ELR (cell line): ENCODE measurements at regions not wholly inside any gene's neighbourhood (a gene's known extent, or its start where the extent isn't known, plus 50 kb on each side); places are given as distances from the start of the nearest gene placed in this dataset.
A peak's percentile ranks its signal among the peaks of the same experiment; 100 is the strongest.

Experiments used
- DNase-seq: peaks from one replicate; pipeline ENCODE4 v3.0.0-alpha.2; 2015; ENCODE audit warnings: low read depth

- DNase-seq = no peak
Observed at GRCh38 chr5:125203912-125204311, 457.5 kb upstream of the ZNF608 start.

DNA sequence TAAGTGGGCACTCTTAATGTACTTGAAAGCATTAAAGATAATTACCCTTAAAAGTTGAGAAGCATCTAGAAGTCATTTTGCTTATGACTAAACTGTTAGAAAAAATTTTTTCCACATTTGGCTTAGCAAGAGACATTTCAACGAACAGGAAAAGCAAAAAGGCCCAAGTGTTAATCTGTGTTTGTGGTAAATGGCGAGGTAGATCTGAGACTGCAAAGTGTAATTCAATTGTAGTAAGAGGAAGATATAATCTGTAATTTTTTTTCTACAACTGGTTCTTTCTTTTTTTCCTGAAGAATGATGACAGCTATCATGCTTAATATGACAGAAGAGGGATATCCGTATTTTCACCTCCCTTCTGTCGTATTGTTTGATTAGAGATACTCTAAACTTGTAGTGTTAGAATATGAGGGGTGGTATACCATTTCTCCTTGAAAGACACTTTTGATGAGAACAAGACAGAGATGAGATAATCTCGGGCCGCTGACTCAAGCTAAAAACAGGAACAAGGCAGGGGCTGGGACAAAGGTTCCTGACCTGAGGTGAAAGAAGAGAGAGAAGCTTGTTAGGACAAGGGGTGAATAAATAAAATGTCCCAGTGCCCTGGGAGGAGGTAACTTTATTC lies 459.3 kb upstream of the ZNF608 start:
- no peak for DNase-seq

GRCh38 chr5:125207856-125208255 lies 461.4 kb upstream of the ZNF608 start:
- DNase-seq = no peak

GRCh38 chr5:125209650-125210049 lies 463.2 kb upstream of the ZNF608 start:
- DNase-seq = no peak

DNA sequence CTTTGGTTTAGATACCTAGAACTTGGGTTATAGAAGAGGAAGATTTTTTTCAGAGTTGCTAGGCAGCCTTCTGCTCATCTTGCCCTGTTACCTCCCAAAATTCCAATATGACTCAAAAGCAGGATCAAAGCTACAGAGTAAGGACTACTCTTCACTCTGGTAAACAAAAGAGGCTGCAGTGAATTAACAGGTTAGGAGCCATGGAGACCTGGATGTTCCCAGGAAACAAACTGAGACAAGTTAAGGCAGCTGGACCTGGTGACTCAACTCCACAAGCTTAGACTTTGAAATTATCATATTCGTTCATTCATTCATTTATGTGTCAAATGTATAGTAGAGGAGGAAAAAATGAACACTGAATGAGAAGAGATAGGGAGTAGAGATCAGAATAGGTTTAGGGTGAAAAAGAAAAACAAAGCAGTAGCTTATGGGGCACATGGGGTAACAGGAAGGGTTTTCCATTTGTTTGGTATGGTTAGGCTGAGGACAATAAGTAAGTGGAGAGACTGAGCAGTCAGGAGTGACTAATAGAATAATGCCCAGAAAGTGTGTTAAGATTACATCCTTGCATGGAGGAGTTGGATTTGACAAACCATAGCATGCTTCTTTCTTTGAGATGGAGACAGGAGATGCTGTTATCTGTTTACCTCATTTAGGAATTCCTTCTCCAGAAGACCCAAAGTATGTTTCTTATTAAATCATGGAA lies 464.0 kb upstream of the ZNF608 start:
- no peak for DNase-seq

GRCh38 chr5:125214080-125214479 lies 467.6 kb upstream of the ZNF608 start:
- DNase-seq = no peak

DNA sequence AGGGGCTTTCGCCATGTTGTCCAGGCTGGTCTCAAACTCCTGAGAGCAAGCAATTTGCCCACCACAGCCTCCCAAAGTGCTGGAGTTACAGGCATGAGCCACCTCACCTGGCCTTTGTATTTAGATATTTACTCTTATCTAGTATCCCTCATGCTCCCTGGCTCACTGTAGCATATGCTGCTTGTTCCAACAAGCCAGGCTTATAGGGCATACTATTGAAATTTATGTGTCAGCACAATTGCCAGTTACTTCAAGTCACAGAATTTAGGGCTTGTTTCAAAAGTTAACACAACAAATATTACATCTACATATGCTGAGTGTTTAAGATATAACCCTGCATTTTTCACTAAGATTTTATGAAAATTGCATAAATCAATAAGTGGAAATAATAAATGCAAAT lies 469.2 kb upstream of the ZNF608 start:
- DNase-seq = no peak

GRCh38 chr5:125219710-125220109 lies 473.3 kb upstream of the ZNF608 start:
- no peak for DNase-seq

DNA sequence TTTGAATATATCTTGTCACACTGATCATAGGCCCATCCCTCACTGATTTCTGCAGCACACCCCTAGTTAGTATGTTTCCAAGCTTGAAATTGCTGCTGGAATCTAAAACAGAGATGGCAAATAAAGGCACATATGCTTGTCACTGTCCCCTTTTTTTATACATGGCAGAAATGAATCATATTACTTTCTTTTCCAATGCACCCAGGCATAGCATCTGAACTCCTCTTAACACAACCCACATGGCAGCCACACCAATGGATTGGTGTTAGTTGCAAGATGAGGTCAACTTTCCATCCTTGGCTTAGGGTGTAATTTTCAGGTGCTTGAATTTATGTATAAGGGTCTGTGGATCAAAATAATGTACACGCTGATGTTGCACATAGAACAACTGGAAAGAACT lies 473.8 kb upstream of the ZNF608 start:
- DNase-seq = no peak

DNA sequence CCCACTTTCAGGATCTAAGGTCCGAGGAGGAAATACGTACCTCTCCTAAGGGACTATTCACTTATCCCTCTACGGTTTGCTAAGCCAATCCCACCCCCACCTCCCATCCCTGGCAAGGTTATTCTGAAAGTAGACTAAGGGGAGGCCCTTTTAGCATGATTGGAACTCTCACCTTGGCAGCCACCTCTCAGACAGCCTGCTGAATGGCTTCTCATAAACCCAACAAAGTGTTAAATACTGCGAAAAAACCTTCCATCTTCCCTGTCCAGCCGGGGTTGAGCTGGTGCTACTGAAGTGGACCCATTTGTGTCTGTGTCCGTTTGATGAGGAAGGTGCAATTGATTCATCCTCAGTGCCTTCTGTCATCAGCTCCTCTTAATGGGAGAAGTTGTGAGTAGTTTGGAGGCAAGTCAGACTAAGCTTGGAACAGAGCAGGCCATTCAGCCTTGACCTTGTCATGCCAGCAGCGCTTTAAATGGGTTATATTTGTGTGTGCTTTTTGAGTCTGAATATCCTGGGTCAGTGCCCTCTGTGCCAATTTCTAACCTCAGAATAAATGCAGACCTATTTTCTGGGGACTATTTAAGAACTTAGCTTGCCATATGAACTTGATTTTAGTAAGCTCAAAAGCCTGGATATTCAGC lies 476.3 kb upstream of the ZNF608 start:
- no peak for DNase-seq

DNA sequence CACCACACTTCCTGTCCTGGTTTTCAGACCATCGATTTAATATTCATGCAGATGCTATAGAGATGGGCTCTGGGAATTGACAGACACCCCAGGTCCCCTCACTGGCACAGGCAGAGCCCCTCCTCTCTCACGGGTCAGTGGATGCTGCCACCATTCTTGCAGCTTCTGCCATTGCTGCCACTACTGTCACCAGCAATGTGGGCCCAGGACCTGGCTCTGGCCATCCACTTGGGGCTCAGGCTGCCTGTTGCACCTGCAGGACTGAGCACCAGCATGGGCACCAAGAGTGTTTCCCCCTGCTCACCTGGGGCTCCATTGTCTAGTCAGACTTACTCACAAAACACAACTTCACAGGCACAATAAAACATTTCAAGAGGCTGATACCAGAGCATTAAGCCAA lies 479.0 kb upstream of the ZNF608 start:
- no peak for DNase-seq

DNA sequence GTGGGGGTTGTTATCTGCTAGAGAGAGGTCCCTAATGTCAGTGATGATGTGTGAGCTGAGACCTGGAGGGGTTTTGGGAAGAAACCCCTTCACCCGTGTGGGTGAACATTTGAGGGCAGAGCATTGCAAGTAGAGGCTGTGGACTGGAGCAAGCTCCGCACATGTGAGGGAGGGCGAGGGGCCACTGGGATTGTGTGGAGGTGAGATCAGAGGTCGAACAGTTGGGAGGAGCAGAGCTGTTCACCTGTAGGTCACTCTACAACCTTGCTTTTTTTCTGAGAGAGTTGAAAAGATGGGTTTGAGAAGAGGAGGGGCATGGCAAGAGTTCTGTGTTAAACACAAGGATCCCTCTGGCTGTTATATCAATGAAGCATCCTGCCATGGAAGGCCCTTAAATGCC lies 480.4 kb upstream of the ZNF608 start:
- no peak for DNase-seq

GRCh38 chr5:125227333-125228095 lies 481.1 kb upstream of the ZNF608 start:
- DNase-seq = peak; percentile 41

GRCh38 chr5:125228363-125229070 lies 482.1 kb upstream of the ZNF608 start:
- DNase-seq = no peak

DNA sequence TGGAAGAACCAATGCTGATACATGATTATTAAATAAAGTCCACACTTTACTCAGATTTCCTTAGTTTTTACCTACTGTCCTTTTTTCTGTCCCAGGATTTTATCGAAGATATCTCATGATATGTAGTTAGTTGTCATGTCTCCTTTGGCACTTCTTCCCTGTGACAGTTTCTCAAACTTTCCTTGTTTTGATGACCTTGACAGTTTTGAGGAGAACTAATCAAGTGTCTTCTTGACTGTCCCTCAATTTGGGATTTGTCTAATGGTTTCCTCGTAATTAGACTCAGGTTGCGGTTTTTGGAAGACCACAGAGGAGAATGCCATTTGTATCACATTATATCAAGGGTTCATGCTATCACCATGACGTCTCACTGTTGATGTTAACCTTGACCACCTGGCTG lies 483.1 kb upstream of the ZNF608 start:
- no peak for DNase-seq

- DNase-seq = peak; percentile 5
Observed at GRCh38 chr5:125232779-125233230, 486.4 kb upstream of the ZNF608 start.

DNA sequence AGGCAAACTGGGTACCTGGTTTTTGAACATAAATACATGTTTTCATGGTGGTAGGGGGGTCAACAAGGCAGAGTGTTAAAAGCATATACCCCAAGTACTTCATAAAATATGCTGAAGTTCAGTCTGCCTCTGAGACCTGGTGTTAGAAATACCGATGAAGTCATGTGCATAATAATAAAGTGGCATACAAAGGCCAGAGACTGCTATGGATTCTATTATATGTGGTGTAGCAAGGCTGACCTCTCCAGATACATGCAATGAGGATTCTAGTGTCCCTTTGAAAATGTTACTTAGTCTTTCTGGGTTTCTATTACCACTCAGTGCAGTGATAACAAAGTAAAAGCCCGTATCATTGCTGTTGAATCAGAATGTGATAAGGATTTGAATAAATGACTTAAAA lies 487.5 kb upstream of the ZNF608 start:
- no peak for DNase-seq

DNA sequence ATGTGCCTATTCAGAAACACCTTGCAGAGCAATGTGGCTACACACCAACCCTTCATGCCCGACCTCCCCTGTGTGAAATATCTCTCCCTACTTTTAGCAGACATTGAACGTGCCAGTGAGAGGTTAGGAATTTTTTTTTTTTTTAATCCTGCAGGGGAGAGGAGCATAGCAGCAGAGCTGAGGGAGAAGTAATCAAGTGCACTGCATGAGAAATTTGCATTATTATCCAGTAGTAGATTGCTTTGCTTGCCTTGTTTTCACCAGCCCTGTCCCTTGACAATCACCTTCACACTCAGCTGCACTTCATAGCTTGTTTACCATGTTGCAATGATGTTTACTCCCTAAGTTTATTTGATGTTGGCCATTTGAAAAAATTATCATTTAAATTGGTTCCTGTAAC lies 489.6 kb upstream of the ZNF608 start:
- no peak for DNase-seq

DNA sequence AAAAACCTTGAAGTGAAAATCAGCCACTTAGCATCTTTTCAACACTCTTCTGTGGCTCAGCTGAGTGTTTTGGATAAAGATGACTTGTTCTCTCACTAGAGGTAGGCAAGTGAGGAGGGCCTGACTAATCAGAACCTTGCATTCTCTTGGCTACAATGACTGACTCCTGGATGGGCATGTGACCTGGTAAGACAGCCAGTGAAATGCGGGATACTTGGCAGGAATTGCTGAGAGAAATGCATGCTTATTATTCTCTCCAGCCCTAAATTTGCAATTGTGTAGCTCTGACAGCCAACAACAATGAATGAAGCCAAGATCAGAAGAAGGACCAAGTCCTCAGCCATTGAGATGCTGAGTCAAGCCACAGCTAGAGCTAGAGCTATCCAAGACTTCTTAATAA lies 490.5 kb upstream of the ZNF608 start:
- no peak for DNase-seq

DNA sequence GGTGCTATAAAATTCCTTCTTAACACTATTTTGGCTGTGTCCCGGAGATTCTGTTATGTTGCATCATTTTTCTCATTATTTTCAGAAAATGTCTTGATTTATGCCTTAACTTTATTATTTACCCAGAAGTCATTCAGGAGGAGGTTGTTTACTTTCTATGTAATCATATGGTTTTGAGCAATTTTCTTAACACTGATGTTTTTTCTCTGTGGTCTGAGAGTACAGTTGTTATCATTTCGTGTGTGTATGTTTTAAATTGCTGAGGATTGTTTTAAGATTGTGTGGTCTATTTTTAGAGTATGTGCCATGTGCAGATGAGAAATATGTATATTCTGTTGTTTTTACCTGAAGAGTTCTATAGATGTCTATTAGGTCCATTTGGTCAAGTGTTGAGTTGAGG lies 498.1 kb upstream of the ZNF608 start:
- DNase-seq = no peak

DNA sequence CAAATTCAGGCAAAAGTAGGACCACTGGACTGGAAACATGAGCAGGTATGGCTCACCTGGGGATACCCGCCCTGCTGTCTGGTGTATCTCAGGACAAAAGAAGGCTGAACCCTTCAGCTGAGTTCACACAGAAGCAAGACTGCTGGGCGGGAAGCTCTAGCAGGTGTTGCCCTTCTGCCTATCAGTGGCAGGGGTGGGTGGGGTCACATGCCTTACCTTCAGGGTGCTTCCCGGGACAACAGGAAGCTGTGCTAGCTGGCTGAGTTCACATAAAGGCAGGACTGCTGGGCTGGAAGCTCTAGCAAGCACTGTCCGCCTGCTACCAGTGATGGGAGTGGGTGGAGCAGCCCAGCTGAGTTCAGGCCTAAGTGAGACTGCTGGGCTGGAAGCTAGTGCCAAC lies 498.8 kb upstream of the ZNF608 start:
- DNase-seq = no peak

- DNase-seq = no peak
Observed at GRCh38 chr5:125249400-125249799, 503.0 kb upstream of the ZNF608 start.
